Epithelial cell of esophagus (primary cell): ENCODE measurements at regions not wholly inside any gene's neighbourhood (a gene's known extent, or its start where the extent isn't known, plus 50 kb on each side); places are given as distances from the start of the nearest gene placed in this dataset.

Experiments used
- DNase-seq: peaks from one replicate; pipeline ENCODE4 v3.0.0; 2010; ENCODE audit warnings: low read depth
- H3K4me3 ChIP-seq: 2 replicates; pipeline ENCODE4 v1.5.1; 2011; ENCODE audit warnings: mild to moderate bottlenecking, low read length, control low read depth
- TF ChIP-seq, protein P1 (sequence below): IDR thresholded peaks from 2 replicates; pipeline ENCODE4 v1.5.1; 2011; ENCODE audit warnings: low read depth, mild to moderate bottlenecking, low read length, control low read depth, inconsistent platforms; ENCODE audit not compliant: insufficient read depth; ENCODE audit errors: missing control alignments

DNA sequence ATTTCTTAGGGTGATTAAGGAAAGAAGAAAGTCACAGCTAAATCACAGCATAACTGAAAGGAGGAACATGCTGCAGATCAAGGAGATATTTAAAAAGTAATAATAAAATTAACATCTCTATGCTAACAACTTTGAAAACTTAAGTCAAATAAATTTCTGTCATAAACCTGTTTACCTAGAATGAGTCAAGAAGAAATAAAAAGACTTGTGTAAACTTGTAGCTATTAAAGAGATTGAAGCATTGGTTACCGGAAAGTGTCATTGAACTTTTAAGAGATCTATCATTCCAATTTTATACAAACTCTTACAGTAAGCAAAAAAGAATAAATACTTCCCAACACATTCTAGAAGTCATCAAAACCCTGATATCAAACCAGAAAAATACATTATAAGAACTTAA, 520.1 kb upstream of the SYT4 start:
- no peak overlapping the region for H3K4me3 ChIP-seq
- peak; percentile 23 for DNase-seq
- TF ChIP-seq, protein P1, sequence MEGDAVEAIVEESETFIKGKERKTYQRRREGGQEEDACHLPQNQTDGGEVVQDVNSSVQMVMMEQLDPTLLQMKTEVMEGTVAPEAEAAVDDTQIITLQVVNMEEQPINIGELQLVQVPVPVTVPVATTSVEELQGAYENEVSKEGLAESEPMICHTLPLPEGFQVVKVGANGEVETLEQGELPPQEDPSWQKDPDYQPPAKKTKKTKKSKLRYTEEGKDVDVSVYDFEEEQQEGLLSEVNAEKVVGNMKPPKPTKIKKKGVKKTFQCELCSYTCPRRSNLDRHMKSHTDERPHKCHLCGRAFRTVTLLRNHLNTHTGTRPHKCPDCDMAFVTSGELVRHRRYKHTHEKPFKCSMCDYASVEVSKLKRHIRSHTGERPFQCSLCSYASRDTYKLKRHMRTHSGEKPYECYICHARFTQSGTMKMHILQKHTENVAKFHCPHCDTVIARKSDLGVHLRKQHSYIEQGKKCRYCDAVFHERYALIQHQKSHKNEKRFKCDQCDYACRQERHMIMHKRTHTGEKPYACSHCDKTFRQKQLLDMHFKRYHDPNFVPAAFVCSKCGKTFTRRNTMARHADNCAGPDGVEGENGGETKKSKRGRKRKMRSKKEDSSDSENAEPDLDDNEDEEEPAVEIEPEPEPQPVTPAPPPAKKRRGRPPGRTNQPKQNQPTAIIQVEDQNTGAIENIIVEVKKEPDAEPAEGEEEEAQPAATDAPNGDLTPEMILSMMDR: no peak

DNA sequence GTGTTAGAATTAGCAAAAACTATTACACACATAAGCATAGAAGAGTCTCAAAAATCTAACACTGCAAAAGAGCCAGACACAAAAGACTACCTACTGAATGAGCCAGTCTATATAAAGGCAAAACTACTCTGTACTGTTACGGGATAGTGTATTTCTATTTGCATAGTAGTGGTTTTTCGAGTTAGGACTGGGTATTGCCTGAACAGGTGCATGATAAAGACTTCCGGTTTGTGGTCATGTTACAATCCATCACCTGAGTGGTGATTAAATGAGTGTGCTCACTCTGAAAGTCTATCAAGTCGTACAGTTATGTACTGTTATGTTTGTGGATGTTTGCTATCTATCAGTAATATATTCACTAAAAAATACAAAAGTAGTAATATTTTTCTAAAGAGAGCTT, 523.3 kb upstream of the SYT4 start:
- TF ChIP-seq, protein P1: no peak
- DNase-seq: peak; percentile 20
- H3K4me3 ChIP-seq: no peak overlapping the region

DNA sequence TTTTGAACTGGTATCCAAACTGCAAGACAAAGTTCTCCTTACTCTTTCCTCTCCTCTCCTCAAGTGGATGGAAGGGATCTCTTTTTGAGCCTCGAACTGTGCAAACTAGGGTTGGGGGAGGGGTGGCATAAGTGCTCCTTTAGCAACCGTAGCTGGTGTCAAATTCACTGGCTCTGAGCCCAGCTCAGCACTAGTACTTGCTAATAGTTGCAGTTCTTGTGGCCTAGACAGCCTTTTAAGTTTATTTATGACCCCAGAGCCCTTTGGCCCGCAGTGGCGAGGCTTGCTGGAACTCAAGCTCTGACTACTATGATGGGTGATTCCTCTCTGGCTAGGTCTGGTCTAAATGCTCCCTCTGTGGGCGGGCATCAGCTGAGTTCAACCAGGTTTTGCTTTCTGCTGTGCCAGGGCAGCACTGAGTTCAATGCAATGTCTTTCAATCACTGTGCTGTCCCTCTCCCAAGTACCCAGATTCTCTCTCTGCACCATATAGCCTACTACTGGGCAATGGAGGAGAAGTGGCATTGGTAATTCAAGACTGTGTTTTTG, 528.4 kb upstream of the SYT4 start:
- no peak for DNase-seq
- no peak overlapping the region for H3K4me3 ChIP-seq
- TF ChIP-seq, protein P1: no peak

DNA sequence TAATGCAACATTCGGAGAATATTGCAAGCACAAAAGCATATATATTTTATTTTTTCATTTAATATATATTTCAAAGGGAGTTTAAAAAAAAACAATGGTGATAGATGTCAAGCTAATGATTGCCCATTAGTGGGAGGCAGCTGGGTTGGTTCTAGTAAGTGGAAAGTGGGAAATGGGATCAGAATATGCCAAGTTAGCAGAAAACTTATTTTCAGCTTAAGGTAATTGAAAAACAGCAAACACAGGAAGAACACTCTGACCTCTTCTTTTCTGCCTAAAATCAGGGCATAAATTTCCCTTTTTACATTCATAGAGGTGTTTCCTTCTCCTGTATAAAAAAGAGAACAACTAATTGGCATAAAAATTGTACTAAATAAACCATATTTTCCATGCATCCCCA, 535.3 kb upstream of the SYT4 start:
- H3K4me3 ChIP-seq: no peak overlapping the region
- TF ChIP-seq, protein P1: no peak
- no peak for DNase-seq

DNA sequence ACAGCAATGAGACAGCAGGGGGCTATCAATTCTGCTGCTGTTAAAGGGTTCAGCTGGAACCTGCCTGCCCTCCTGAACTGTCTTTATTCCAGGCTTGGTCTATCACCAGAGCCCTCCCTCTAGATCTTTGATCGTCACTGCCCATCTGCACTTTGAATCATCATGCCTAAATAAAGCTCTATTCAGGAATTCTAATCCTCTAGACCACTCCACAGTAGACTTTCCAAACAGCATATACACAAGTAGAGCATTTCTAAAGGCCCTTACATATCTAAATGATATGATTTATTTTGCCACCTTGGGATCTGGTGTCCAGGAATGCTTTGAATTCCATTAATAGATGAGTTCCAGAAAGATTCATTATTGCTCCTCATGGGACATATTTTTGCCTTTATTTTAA, 542.1 kb upstream of the SYT4 start:
- TF ChIP-seq, protein P1: no peak
- DNase-seq: no peak
- no peak overlapping the region for H3K4me3 ChIP-seq

DNA sequence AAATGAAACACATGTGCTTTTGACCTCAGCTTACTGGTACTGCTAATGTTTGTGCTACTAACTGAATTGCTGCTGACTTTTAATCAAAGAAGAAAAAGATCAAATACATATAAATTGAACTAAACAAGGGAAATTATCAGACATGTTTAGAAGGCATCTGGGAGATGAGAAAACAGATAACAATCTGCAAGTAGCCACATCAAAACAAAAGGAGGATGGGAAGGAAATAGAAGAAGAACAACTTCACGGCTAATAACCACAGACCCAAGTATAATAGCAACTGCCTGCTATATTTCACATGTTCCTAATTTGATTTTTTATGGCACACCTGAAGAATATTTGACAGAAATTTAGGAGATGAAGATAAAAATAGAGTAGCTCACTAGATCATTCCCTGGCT, 542.6 kb upstream of the SYT4 start:
- no peak for DNase-seq
- TF ChIP-seq, protein P1: no peak
- H3K4me3 ChIP-seq: no peak overlapping the region

DNA sequence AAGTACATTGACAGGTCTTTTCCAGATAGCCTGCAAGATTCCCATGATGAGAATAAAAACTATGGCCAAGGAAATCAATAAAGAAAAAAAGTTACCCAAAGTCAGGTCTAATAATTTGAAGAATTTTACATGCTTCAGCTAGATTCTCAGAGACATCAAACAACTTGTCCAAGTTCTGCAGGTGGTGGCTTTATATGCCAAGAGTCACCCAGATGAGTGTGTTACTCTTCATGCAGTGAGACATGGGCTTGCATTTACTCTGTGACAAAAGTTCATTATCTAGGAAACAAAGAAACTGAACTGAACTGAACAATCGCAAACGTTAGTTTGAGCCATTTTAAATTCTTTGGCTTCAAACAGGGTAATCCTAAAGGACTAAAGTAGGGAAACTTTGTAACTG, 548.5 kb upstream of the SYT4 start:
- no peak for DNase-seq
- TF ChIP-seq, protein P1: no peak
- H3K4me3 ChIP-seq: no peak overlapping the region
